GM18861 (cell line): ENCODE measurements at regions not wholly inside any gene's neighbourhood (a gene's known extent, or its start where the extent isn't known, plus 50 kb on each side); places are given as distances from the start of the nearest gene placed in this dataset.
"Not testable (repeated sequence)": the region's sequence is repeated elsewhere in the genome, so short reads cannot be mapped to it uniquely, and the experiment has no call there.

ENCODE experiments used
- ATAC-seq: cut with Tn5 transposase; IDR thresholded peaks from one replicate; pipeline ENCODE4 v1.9.1; 2021; ENCODE audit not compliant: unreplicated experiment

DNA sequence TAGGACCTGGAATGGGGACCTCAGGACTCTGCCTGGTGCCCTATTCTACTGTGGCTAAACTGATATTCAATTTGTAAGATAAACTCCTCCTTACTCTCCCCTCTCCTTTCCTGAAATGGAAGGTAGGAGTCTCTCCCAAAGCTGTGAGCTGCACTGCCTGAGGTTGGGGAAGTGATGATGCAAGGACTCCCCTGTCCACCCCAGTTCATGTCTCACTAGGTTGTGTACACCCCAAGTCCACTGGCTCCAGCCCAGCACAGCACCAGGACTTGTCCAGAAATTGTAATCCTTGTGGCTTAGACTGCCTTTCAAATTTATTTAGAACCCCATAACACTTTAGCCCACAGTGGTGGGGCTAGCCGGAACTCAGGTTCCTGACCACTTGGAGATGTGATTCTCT is 247.2 kb upstream of the CTBP2 start:
- no peak for ATAC-seq

DNA sequence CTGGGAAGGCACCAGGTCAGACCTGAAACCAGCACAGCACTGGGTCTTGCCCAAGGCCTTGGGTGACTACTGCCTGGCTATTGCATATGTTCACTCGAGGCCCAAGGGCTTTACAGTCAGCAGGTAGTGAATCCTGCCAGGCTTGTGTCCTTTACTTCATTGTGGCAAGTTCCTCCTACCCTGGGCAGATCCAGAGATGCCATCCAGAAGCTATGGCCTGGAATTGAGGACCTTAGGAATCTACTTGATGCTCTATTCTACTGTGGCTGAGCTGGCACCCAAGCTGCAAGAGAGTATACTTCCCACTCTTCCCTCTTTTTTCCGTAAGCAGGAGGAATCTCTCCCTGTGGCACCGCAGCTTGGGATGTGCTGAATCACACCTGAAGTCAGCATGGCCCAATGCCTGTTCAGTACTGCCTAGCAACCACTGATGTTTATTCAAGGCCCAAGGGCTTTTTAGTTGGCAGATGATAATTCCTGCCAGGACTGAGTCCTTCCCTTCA is 246.7 kb upstream of the CTBP2 start:
- ATAC-seq = no peak

DNA sequence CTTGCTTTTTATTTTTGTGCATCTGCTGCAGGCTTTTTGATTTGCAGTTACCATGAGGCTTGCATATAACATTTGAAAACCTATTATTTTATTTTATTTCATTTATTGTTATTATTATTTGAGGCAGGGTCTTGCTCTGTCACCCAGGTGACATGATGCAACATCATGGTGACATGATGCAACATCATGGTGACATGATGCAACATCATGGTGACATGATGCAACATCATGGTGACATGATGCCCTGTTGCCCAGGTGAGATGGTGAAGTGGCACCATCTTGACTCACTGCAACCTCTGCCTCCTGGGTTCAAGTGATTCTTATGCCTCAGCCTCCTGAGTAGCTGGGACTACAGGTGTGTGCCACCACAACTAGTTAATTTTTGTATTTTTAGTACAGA is 244.5 kb upstream of the CTBP2 start:
- ATAC-seq = not testable (repeated sequence)

DNA sequence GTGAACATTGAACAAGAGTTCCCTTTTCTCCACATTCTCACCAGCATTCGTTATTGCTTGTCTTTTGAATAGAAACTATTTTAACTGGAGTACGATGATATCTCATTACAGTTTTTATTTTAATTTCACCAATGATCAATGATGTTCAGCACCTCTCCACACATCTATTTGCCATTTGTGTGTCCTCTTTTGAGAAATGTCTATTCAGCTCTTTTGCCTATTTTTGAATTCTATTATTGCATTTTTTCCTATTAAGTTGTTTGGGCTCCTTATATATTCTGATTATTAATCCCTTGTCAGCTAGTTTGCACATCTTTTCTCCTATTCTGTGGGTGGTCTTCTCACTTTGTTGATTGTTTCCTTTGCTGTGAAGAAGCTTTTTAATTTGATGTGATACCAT is 241.1 kb upstream of the CTBP2 start:
- ATAC-seq = no peak

DNA sequence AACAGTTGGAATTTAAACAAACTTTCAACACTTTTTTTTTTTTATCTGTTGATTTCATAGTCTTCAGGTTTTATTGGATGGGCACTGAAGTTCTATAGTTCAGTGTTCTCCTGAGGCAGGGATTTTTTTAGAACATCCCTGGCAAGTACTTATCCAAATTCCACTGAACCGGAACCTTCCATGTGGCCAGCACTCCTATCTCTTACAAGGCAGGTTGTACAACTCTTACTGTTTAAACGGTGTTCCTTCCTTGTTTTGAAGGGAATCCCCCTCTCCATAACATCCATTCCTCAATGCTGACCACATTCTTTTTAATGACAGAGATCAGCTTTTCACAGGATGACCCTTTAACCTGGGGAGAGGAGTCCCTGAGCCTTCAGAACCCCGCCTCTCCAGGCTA is 238.9 kb upstream of the CTBP2 start:
- ATAC-seq = no peak

DNA sequence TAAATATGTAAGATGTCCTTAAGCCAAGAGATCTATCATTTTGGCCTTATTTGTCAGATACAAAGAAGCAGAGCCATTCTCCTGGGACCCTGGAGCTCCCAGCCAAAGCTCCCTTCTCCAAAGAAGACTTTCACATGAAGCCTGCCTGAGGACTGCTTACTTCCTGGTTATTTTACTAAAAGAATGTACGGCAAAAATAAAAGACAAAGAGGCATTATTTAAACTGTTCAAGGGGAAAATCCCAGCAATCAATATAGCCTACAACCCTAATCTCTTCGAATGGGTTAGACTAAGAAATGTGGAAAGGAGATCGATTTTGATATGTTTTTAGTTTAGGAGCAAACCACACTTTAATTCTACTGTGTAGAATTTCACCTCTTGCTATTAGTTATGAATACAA is 237.9 kb upstream of the CTBP2 start:
- ATAC-seq = no peak

DNA sequence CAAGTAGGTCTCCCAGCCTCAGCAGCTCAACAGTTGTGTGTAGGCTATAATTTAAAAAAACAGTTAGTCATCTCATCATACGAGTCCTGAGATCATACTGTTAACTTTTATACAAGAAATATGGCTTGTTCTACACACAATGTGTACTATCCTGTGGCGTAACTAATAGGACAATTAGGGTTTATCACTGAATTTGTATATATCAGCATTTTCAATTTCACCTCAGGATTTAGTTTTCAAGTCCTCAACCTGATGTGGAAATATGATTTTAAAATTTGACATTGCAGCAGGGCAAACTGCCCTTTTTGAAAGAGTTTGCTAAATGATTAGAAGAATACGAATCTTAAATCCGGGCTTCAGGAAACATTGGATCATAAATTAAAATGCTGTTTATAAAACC is 237.2 kb upstream of the CTBP2 start:
- ATAC-seq = no peak

DNA sequence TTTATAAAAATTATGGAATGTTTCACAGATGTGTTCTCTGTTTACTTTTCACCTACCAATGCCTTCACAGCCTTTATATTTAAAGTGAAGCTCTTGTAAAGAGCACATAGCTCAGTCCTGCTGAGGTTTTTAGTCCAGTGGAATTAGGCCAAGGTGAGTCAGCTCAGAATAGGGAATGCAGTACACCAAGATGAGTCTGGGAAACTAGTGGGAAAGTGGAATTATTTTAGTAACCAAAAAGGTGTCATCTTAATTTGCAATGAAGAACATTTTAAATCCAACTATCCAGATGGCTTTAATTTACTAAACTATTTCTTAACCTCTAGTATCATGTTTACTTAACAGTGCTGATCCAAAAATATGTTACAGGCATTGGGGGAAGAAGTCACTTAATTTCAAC is 236.3 kb upstream of the CTBP2 start:
- ATAC-seq = no peak

DNA sequence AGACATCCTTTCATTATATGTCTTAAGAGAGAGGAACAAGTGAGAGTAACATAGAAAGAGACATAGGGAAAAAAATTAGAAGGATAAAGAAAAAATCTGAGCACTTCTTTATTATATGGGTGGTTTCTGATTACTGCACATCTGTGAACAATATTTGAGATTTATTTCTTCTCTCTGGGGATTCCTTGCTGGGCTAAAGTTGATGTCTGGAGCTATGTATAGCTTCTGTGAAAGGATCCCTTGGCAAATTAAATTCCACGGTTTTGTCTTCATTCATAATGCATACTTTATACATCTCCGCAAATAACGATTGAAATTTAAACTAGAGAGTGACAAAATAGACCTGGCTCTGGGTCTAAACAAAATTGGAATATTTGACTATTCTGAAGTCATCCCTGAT is 232.2 kb upstream of the CTBP2 start:
- no peak for ATAC-seq

DNA sequence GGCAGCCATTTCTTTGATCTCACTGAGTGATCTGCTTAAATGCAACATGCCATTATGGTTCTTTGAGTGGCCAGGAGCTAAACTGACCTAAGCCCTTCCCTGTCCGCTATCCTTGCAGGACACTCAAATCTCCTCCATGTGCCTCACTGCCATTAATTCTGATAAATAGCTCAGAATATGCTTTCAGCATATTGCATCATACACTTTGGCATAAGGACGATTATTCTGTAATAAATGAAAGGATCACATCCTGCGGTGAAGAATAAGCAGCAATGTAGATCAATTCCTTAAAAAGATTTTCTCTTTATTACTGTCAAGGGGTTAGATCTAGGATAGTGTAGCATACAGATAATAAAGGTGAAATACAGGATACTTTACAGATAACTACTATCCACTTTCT is 231.8 kb upstream of the CTBP2 start:
- no peak for ATAC-seq

DNA sequence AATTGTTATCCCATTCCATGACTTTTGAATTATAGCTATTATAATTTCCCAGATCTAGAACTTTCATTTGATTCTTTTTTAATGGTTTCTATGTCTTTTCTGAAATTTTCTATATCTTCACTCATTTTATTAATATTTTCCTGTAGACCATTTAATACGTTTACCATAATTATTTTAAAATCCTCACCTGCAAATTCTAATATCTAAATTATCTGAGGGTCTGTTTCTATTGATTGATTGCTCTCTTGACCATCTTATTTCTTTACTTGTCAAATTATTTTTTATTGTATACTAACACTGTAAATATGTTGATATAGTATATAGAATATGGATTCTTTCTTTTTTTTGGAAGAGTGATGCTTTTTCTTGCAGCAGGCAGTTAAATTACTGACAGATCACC is 229.3 kb upstream of the CTBP2 start:
- no peak for ATAC-seq

DNA sequence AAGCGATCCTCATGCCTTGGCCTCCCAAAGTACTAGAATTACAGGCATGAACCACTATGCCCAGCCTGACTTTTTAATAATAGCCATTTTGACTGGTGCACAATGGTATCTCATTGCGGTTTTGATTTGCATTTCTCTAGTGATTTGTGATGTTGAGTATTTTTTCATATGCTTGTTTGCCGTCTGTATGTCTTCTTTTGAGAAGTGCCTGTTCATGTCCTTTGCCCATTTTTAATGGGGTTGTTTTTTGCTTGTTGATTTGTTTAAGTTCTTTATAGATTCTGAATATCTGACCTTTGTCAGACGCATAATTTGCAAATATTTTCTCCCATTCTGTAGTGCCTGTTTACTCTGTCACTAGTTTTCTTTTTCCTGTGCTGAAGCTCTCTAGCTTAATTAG is 219.2 kb upstream of the CTBP2 start:
- ATAC-seq = no peak

DNA sequence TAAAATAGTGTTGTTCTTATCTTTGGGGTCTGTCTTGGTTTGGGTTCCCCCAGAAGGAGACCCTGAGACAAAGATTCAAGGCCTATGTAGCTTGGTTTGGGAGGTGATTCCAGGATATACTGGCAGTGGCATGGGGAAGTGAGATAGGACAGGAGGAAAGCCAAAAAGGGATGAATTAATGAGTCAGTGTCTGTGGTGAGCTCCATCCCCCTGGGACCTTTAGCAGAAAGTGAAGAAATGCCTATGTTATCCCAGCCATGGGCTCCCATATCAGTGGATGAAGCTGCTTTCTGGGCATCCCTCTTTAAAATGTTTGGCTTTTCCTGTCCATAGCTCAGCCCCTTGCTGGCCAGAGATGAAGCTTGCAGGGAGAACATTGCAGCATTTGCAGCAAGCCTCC is 217.0 kb upstream of the CTBP2 start:
- no peak for ATAC-seq

DNA sequence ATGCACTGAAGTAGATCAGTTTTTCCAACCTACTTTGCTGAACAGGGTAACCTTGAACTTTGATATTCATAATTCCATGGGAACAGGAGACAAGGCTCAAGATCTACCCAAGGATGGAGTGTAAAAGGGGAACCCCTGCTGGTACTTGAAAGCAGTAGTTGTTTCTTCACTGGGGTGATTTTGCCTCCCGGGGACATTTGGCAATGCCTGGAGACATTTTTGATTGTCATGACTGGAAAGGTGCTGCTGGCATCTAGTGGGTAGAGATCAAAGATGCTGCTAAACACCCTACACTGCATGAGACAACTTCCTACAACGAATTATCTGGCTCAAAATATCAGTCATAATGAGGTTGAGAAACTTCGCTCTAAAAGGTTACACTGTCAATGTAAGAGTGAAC is 214.8 kb upstream of the CTBP2 start:
- ATAC-seq = no peak

DNA sequence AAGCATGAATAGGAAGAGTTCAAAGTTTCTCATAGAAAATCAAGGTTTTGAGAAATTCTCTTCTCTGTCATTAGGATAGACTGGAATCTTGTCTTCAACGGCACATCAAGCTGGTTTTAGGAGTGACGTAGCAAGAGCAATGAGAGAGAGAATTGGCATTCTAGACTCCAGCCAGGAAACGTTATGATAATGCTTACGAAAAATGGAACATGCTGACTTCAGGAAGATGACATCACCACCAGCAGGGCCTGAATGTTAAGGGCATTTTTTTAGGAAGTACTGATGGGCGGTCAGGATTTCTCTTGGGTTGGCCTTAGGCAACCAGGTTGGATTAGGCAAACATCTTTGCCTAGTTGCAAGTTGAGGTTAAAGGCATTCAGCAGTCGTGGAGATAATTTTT is 213.2 kb upstream of the CTBP2 start:
- no peak for ATAC-seq

DNA sequence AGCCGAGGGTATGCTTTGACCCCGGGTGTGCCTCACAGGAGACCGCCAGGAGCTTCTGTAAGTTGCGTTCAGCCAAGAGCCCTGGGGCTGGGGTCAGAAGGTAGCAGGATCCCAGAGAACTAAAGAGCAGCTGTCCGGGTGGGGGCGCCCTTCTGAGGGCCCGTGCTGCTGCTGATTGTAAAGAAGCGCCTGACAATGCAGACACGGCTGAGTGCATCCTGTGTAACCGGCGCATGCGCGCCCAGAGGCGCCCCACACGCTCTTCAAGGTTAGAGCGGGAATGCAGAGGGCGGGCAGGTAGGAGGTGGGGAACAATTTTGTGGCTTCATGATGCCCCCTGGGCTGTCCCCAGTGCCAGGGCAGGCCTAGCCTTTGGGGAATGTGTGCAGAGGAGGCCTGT is 210.2 kb upstream of the CTBP2 start:
- ATAC-seq = no peak

DNA sequence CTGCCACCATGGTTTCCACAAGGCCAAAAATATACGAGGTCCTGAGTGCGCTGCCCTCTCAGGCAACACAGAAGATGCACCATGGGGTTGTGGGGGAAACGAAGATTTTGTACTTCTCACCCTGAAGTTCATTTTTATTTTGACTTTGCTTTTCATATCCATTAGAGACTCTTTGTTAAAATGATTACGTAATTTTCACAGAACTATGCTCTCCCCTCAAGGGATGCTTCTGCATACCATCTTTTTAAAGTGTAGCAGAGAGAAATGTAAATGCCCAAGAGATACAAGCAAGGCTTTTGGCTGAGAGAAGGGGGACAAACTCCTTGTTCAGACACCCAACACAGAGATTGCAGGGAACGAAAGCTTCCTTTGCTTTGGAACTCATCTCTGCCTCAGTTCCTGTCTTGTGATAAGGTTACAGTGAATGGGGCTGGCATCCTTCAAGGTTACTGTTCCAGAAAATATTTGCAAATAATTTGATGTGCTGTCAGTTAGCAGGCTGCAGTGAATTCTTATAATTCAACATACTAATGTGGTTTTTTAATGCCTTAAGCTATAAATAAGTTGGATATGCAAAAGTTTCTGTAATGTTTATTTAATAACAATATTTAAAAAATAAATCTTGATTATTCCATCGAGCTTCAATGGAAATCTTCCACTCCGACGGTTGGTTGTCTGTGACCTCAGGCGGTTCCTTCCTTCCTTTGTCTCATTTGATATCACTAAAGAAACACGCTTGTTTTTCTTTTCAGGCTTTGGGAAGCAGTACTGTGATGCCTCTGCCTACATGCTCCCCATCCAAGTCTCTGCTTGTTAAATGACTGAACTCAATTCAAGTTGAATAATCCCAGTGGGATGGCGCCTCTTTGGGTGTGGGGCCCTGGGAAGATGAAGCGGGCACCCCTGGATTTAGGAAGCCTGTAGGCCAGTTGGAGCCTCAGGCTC is 209.3 kb upstream of the CTBP2 start:
- ATAC-seq = no peak

DNA sequence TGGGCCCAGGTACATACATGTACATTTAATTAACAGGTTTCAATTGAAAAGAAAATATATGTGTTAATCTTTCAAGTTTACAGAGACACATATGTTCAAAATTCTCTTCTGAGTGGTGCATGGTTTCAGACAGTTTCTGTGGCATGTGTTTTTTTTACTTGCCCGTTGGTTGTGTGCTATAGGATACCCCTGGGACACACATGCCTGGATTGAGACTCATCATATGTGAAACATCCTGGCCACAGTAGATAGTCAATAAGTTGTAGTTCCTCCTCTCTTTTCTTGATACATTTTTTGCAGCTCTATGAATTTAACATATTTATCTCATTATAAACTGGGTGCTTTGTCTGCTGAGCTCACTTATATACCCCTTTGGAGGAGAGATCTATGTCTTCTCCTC is 207.8 kb upstream of the CTBP2 start:
- ATAC-seq = no peak

DNA sequence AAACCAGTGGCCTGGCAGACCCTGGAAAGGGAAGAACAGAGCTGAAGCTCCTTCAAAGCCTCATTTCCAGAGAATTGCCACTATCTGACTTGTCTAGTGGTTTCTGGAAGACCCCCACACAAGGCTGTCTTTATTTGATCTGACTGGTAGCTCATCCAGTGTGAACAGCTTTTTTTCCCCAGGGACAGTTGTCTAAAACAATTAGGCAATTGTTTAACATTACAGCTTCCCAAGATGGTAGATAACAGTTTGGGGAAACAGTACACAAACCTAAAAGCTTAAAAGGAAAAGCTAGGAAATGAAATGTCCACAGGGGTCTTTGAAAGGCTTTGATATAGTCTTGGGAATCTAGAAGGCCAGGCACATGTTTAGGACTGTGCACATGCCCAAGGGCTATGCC is 203.4 kb upstream of the CTBP2 start:
- ATAC-seq = no peak

DNA sequence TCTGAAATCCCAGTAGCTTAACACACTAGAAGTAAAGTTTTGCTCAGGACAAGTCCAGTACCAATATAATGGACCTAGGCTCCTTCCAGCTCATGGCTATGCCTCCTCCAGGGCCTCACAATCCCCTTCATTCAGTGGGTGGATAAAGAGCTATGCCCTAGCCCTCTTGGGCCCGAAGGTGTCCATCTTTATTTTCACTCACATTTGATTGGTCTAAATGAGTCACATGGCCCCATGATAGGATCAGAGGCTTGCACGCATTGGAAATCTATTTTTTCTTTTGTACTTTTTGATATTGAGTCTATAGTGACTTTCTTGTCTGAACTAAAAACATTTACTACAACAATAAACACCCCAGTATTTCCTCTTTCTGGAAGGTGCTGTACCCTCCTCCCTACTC is 202.6 kb upstream of the CTBP2 start:
- ATAC-seq = no peak

DNA sequence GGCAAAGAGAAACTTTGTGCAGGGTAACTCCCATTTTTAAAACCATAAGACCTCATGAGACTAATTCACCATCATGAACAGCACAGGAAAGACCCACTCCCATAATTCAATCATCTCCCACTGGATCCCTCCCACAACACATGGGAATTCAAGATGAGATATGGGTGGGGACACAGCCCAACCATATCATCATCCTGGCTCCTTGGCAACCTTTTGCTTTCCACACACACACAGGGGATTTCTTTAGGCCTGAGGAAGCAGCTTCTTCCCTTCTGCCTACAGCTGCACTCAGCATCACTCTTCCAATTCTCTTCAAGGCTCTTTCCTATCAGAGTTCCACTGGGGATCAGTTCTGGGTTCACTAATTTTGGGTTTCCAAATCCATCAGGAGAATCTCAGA is 199.0 kb upstream of the CTBP2 start:
- no peak for ATAC-seq

DNA sequence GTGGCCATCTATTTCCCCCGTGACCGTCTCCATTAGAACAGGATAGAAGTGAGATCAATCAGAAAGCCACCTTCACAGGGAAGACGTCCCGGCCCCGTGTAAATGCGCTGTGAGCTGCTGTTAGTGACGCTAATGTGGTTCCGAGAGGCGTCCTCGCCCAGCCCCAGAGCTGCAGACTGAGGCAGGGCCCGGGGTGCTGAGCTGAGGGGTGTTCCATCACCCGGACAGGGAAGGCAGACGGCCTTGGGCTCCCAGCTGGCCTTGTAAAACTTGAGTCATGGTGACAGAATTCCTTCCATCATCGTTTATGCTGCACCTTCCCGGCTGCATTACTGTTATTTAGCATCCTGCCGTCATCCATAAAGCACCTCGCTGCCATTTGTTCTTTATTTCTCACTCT is 195.3 kb upstream of the CTBP2 start:
- ATAC-seq = no peak

DNA sequence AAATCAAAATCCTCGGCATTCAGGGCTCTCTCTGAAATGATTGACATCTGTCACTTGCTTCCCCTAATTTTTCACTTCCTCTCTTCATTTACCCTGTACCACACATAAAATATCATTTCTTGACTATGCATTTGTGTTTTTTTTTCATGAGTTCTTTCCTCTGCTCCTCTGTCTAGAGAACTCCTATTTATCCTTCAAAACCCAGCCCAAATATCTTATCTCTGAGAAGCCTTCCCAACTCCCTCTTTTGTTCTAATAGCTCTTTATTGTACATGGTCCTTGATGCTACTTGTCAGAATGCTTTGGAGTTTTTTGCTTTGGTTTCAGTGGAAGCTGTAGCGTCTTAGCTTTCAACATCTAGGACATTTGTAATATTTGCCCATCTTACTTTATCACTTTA is 190.2 kb upstream of the CTBP2 start:
- ATAC-seq = no peak
